NCI-H1436 (cell line): ENCODE measurements at regions not wholly inside any gene's neighbourhood (a gene's known extent, or its start where the extent isn't known, plus 50 kb on each side); places are given as distances from the start of the nearest gene placed in this dataset.
"Not testable (repeated sequence)": the region's sequence is repeated elsewhere in the genome, so short reads cannot be mapped to it uniquely, and the experiment has no call there.

Experiments used
- DNase-seq: peaks from one replicate; lab custom pipeline; 2025; lab: John Stamatoyannopoulos, UW

- no peak for DNase-seq
Measured at GRCh38 chr2:153532140-153532539, 53.6 kb upstream of the RPRM start.

GRCh38 chr2:153533803-153534202 is 55.2 kb upstream of the RPRM start:
- not testable (repeated sequence) for DNase-seq

GRCh38 chr2:153534590-153534989 is 56.0 kb upstream of the RPRM start:
- not testable (repeated sequence) for DNase-seq

GRCh38 chr2:153536115-153536514 is 57.6 kb upstream of the RPRM start:
- no peak for DNase-seq

GRCh38 chr2:153538102-153538501 is 59.5 kb upstream of the RPRM start:
- DNase-seq = not testable (repeated sequence)

GRCh38 chr2:153543635-153544071 is 65.1 kb upstream of the RPRM start:
- DNase-seq = peak; percentile 44

GRCh38 chr2:153546358-153546757 is 67.8 kb upstream of the RPRM start:
- no peak for DNase-seq

DNA sequence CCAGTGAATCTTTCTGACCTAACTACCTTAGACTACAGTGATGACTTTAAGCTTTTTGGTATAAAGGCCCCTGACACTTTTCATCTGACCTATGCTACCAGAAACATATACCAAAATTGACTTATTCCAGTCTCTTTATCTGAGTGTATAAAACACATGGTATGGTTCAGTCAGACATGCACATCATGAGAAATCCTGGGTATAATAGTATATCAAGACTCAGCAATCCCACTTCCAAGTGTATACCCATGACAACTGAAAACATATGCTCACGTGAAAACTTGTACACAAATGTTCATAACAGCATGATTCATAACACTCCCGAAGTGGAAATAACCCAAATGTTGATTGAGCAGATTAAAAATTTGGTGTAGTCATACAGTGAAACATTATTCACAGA is 70.0 kb upstream of the RPRM start:
- DNase-seq = no peak

DNA sequence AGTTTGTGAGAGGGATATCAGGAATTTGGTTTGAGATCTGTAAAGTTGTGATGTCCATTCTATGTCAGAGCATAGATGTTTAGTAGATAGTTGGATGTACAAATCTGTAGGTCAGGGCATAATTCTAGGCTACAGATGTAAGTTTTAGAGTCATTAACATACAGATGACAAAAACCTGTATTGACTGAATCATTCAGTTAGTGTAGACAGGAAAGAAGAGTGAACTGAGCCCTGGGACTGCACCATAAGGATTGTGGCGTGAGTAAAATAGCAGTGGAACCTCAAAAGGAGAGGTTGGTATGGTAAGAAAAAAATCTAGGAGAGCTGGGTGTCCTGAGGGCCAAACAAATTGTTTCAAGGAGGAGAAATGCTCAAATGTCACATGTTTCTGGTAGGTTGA is 73.1 kb upstream of the RPRM start:
- no peak for DNase-seq

- no peak for DNase-seq
Measured at GRCh38 chr2:153557211-153557610, 78.6 kb upstream of the RPRM start.

- DNase-seq = no peak
Measured at GRCh38 chr2:153557714-153558113, 79.2 kb upstream of the RPRM start.

GRCh38 chr2:153558247-153558646 is 79.7 kb upstream of the RPRM start:
- no peak for DNase-seq

DNA sequence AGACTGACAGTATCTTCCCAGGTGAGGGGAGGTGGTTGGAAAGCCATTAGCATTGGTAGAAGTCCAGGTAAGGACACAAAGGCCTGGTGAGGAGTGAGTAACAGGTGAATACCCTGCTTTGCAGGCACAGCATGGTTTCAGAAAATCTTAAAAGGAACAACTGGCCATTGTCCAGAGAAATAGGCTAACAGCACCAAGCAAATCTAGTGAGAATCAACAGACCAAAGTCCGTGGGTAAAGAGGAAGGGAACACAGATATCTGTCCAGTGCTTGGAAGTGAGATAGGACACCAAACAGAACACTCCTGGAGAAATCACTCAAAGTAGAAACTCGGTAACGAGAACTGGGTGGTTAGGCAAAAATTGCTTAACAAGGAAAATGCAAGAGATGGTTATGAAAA is 88.8 kb upstream of the RPRM start:
- no peak for DNase-seq

DNA sequence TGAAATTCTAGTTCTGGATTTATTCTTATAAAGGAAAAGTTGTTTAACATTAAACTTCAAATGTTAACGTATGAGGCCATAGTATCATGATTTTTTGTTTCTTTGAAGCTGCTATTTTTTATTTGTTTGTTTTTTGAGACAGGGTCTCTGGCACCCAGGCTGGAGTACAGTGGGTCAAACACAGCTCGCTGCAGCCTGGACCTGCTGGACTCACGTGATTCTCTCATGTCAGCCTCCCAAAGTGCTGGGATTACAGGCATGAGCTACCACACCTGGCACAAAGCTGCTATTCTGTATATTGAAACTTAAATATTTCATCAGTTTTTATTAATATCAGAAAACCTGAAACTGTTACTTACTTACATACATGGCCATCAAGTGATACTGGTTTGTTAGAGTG is 89.5 kb upstream of the RPRM start:
- no peak for DNase-seq

GRCh38 chr2:153575171-153575853 is 96.8 kb upstream of the RPRM start:
- no peak for DNase-seq

DNA sequence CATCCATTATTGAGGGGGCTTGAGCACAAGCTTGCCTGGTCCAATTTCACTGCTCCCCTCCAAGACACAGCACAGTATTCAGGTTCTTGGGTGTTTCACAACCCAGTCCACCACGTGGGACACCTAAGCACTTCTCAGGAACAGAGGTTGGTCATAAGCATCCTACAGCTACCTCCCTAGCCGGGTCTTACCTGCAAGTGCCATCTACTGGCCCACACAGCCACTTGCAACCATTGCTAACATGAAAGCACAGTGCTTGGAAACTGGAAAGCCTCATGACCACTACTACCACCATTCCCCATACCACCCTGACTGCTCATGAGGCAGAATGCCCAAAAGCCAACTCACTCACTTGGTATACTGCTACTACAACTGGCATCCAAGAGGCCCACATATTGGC is 105.7 kb upstream of the RPRM start:
- no peak for DNase-seq

- DNase-seq = no peak
Measured at GRCh38 chr2:153588408-153588807, 109.8 kb upstream of the RPRM start.

DNA sequence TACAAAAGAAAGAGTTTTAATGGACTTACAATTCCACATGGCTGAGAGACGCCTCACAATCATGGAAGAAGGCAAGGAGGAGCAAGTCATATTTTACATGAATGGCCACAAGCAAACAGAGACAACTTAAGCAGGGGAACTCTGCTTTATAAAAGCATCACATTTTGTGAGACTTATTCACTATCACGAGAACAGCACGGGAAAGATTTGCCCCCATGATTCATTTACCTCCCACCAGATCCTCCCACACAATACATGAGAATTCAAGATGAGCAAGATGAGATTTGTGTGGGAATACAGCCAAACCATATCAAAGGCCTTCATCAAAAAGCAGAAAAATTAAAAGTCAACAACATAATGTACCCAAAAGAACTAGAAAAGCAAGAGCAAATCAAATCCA is 111.0 kb upstream of the RPRM start:
- no peak for DNase-seq

DNA sequence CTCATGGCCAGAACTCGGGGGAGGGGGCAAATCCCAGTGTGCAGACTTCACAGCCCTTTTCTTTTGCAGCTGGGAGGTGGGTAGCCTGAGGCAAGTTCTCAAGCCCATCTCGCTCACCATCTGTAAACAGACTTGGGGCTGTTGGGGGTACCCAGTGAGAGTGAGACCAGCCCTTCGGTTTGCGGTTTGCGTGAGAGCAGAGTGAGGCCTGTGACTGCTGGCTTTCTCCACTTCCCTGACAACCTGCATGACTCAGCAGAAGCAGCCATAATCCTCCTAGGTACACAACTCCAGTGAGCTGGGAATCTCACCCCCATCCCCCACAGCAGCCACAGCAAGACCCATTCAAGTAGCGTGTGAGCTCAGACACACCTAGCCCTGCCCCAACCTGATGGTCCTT is 114.5 kb upstream of the RPRM start:
- DNase-seq = not testable (repeated sequence)

GRCh38 chr2:153595939-153596338 is 117.4 kb upstream of the RPRM start:
- DNase-seq = peak; percentile 6

- DNase-seq = no peak
Measured at GRCh38 chr2:153601812-153602211, 123.2 kb upstream of the RPRM start.

DNA sequence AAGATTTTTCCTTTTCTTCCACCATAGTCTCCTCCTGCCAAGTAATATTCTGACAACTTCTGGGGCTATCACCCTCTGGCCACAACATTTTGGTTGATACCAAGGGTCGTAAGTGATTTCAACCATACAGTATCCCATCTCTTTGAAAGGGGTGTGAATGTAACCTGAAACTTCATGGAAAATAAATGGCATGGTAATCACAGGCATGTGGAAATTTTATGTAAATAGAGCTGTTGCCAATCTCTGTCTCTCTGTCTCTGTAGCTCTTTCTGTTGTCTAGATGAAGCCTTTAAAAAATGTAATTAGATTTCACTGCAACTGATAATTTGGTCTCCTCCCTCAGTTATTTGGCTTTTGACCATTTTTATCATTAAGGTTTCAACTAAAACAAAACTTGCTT is 125.6 kb upstream of the RPRM start:
- DNase-seq = no peak

DNA sequence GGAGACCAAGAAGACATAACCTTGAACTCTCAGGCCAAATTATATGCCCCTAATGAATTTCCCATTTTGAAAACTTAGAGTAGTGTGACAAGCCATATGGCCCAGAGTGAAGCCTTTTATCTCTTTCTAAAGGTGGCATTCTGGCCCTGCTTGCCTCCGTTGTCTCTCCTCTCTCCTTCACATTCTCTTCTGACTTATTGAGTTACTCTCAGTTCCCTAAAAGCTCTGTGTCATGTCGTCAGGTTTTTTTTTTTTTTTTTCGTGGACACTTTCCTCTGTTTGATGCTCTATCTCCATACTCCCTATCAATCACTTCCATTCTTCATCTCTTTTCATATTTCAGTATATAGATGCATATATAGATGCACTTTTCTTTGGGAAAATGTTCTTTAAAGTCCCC is 128.1 kb upstream of the RPRM start:
- no peak for DNase-seq

DNA sequence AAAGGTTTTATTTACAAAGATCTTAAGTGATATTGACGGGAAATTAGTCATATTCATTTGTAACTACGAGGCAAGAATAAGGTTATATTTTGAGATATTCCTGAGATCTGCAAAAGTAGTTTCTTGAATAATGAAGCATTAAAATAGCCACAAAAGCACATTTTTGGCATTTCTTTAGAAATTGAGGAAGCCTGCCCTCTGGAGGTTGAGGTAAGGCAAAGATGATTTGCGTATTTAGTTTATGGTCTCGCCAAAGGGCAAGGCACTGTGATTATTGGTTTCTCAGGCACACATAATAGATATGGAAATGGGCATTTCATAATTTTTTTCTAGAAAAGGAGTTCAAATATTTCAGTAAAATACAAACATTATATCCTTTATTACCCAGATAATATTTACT is 143.7 kb upstream of the RPRM start:
- DNase-seq = no peak

DNA sequence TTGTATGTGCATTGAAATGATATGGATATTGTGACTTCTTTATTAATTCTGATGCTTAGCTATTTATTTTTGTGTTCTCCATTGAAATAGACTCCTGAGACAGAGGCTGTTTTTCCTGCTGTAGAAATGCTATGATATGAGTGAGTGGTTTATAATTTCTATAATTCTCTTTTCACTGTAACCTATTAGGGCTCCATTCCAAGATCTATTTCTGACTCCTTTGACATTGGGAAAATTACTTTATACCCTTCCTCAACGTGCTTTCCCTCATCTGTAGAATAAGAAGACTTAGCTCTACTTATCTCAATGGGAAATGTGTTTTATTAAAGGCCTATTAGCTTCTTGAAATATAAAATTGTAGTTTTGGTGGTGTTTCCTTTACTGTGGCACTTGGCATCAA is 144.5 kb upstream of the RPRM start:
- DNase-seq = no peak
